ENCODE measurements at regions not wholly inside any gene's neighbourhood (a gene's known extent, or its start where the extent isn't known, plus 50 kb on each side); places are given as distances from the start of the nearest gene placed in this dataset.
A peak's percentile ranks its signal among the peaks of the same experiment; 100 is the strongest.
"Not testable (repeated sequence)": the region's sequence is repeated elsewhere in the genome, so short reads cannot be mapped to it uniquely, and the experiment has no call there.

DNA sequence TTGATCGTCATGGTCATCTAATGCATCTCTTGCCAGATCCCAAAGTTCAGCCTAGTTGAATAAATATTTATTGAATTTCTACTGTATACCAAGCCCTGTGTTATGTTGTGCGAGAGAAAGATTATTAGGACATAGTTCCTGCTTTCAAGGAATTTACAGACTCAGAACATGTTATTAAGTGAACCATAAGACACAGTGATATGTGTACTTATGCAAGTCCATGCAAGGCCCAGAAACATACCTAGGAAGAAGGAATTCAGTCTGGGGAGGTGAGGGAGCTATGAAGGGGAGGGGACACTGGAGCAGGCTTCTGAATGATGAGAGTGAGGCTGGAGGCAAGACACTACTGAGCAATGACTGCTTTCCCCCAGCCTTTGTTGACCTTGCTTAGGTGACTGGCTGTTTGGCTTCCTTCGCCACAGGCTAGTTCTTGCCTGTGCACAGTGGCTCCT, 81.4 kb downstream of the ACAA2 start:
- no peak for DNase-seq (ENCODE audit: low read depth)

DNA sequence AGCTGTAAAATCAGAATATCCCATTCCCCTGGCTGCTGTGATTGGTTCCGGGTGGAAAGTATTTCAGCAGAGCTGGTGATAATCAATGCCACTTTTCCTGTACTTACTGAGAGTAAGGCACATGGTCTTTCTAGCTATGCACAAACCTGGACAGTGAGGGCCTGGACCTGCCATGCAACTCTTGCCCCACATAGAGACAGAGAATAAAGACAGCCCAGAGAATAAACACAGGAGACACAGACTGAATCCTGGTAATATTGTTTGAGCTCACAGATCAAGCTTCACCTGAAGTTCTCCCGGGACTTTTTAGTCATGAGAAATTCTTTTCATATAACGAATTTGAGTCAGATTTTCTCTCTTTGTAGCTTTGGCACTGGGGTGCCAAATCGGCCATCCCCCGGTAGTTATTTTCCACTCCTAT, 81.9 kb downstream of the ACAA2 start:
- DNase-seq (ENCODE audit: low read depth), result no peak

DNA sequence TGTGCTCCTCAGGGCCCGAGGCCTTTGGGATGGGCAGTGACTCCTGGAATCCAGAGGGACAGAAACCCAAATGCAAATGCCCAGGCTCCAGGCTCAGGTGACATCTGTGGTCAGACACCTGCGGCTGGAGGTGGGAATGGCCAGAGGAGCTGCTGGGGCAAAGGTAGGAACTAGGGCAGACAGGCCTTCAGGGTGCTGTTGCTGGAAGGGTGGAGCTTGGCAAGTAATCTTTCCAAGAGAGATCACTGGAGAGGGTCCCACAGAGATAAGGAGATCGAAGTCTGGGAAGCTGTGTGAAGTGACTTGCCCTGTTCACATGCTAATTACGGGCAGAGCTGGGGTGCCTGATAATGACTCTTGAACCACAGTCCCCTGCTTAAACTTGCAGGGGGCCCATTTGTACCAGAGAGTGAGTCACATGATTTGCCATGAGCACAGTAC, 82.4 kb downstream of the ACAA2 start:
- DNase-seq (ENCODE audit: low read depth), result no peak

DNA sequence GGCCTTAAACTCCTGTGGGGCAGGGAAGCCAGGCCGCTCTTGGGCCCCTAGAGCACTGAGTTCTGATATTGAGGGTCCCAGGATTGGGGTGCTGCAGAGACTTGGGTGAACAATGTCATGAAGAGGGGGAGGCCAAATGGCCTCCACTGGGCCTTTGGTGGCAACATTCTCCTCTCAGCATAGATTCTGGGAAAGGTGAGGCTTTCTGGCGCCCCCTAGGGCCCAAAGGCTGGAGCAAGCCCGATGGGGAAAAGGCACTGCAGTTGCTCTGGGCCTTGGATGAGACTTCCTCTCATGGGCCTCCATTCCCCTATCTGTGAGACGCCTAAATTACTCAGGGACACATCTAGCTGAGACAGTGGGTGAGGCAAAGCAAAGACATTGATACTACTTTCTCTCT, 84.8 kb downstream of the ACAA2 start:
- DNase-seq (ENCODE audit: low read depth), result peak; percentile 43

DNA sequence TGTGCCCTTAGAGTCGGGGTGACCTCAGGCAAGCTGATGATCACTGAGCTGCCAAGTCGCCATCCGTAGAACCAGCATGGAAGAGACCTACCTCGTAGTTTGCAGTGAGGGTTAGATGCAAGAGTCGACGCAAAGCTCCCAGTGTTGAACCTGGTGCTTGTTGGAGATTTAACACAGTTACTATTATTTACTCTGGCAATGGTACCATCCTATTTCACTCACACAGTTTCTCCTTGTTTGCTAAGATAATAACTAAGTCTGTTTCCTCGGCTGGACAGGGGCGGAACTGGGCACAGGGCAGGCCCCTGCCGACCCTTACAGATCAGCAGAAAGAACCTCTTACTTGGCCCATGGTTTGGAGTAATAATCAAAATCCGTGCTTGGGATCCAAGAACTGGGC, 85.5 kb downstream of the ACAA2 start:
- no peak for DNase-seq (ENCODE audit: low read depth)

DNA sequence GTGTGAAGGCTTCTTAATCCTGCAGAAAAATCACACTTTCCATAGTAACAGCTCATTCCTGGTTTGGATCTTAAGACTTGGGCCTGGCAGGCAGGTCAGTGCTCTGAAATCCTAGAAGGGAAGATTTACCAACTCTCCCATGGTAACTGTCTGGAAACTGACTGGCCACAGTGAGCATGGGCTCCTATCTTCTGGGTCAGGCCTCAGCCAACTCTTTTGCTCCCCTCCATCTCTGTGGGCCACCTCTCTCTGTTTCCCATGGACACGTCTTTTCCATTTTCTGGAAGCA, 86.7 kb downstream of the ACAA2 start:
- no peak for DNase-seq (ENCODE audit: low read depth)

DNA sequence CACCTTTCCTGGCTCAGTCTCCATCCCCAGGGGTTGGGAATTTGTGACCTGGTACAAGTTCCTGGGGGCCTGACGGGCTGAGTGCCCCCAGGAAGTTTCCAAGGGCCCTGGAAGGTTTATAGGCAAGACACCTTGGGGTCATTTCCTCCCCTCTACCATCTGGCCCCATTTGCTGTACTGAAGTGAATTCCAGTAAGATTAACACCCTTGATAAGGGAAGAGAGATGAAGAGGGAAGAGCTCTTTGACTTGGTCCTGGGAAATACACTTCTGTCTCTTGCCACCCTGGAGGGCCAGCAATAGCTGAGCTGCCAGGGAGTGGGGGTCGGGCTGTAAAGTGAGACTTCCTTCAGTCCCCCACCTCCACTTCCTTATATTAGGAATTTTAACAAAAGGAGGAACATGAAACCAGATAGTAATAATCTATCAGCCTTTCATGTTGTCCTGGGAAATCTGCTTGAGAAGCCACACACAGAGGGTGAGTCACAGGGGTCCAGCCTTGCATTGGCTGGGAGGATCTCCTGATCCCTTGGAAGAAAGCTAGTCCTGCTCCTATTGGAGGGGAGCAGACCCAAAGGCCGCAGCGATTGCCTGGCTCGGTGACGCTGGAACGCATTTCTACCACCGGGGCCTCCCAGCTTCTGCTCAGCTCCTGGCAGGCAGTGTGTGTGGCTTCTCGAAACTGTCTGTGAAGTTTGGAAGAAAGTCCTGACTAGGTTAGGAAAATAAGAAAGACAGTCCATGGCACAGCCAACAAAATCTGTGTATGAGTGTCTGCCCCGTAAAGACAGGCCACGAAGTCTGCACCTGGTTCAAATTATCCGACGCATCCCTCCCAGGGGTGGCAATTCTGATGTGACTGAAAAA, 87.3 kb downstream of the ACAA2 start:
- no peak for DNase-seq (ENCODE audit: low read depth)

DNA sequence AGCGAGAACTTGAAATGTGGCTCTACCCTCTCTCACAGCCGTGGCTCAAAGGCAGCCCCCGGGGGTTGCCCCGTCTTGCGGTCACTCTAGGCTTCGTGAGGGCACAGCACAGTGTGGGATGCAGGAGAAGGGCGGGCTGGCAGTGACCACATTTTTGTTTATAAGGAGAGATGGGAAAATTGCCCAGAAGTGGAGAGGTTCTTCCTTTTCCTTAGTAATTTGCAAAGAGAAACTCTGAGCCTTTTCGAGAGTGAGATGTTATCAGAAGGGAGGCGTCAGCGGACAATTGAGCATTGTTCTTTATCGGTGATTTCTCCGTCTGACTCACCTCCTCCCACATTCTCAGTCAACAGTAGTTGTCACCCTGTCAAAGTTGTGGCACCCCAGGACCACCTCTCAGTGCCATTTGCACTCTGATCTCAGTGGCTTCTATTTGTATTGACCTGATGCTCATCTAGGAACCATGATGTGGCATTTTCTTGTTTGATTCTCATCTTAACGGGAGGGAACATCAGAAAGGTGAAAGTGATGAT, 89.6 kb downstream of the ACAA2 start:
- peak; percentile 15 for DNase-seq (ENCODE audit: low read depth)

DNA sequence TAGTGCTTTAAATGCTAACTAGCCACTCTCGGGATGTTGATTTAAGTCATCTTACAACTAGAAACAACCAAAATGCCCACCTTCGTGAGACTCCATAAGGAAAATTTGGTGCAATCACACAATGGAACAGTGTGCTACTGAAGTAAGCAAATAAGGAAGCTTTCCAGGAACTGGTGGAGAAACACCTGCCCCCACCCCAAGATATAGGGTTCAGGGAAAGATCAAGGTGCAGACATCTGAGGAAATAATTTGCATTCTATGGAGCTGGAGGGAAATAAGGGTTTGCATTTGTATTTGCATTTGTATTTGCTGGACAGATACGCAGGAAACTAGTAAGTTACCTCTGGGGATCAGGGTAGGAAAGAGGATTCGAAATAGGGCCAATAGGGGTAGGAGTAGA, 90.9 kb downstream of the ACAA2 start:
- no peak for DNase-seq (ENCODE audit: low read depth)

DNA sequence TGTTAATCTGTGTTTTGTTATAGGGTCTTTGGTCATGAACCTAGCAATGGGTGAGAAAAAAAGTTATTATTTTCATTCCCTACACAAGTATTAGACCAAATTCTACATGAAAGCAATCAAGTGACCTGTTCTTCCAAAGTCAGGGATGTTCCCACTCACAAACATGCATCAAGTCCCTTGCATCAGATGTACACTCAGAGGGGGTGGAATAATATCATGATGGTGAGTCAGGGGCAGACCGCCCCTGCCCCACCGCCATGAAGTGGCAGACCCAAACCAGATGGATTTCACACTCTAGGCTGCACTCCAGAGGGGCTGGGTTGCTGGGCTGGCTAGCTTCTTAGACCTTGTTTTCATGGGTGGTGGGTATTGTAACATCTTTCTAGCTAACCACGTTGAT, 91.4 kb downstream of the ACAA2 start:
- DNase-seq (ENCODE audit: low read depth), result no peak

DNA sequence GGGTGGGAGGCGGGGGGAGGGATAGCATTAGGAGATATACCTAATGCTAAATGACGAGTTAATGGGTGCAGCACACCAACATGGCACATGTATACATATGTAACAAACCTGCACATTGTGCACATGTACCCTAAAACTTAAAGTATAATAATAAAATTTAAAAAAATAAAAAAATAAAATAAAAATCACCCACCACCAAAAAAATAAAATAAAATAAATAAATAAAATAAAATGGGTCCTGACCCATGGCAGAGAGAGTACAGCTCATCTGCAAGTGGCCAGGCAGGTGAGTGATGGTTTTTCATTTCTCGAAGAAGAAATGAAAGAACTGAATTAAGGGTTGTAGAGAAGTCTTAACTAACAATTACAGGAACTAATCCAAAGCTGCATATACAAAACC, 92.4 kb downstream of the ACAA2 start:
- not testable (repeated sequence) for DNase-seq (ENCODE audit: low read depth)

DNA sequence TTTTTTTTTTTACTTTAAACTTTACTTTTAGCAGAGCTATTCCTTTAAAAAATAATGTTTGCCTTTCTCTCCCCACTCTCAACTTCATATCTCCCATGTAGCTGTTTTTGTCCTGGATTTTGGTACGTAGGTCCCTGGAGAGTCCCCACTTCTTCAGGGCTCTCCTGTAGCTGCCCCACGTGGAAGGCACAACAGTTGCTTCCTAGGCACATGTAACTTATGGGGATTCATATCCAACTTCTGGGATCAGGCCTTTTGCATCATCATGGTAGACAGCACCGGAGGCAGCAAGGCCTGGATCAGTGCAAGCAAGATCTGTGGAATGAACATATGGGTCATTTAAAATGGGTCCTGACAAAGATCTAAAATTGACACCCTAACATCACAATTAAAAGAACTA, 95.7 kb downstream of the ACAA2 start:
- DNase-seq (ENCODE audit: low read depth), result no peak

DNA sequence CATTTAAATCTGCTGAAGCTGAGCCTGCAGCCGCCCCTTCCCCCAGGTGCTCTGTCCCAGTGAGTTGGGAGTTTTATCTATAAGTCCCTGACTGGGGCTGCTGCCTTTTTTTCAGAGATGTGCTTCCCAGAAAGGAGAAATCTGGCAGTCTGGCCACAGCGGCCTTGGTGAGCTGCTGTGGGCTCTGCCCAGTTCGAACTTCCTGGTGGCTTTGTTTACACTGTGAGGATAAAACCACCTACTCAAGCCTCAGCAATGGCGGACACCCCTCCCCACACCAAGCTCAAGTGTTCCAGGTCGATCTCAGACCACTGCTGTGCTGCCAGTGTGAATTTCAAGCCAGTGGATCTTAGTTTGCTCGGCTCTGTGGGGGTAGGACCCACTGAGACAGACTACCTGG, 97.3 kb downstream of the ACAA2 start:
- DNase-seq (ENCODE audit: low read depth), result no peak

DNA sequence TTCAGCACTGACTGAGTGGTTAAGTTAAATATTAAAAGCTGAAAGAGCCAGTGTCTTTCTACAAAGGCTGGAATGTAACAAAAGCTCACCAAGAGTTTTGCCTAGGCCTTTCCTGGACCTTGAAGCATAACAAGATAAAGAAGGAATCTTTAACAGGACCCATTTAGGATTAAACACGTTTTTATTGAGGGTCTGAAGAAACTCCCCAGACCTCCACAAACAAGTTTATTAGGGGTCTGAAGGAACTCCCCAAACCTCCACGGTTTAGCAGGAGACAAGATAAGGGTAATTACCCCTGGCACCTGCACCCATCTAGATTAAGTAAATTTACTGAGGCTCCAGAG, 104.0 kb downstream of the ACAA2 start:
- DNase-seq (ENCODE audit: low read depth), result no peak

DNA sequence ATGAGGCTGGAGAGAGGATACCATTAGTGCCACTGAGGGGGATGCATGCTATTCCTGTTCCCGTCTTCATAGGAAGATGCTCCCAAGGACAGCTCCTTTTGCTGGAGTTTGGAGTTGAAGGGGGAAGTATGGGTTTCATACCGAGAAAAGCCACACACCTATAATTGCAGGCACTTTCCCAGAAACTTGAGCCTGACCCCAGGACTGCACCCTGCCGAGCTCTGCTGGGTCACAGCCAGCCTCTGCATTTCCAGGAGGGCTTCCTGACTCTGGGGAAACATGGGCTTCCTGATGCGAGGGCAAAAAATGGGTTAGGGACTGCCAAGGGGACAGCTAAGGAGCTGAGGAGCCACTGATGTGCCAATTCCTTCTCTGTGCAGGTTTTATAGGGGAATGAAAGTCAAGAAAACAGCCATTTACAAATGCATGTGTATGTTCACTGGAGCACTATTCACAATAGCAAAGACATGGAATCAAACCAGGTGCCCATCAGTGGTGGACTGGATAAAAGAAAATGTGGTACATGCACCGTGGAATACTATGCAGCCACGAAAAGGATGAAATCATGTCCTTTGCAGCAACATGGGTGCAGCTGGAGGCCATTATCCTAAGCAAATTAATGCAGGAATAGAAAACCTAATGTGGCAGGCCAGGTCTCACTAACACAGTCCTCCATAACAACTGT, 104.5 kb downstream of the ACAA2 start:
- no peak for DNase-seq (ENCODE audit: low read depth)

DNA sequence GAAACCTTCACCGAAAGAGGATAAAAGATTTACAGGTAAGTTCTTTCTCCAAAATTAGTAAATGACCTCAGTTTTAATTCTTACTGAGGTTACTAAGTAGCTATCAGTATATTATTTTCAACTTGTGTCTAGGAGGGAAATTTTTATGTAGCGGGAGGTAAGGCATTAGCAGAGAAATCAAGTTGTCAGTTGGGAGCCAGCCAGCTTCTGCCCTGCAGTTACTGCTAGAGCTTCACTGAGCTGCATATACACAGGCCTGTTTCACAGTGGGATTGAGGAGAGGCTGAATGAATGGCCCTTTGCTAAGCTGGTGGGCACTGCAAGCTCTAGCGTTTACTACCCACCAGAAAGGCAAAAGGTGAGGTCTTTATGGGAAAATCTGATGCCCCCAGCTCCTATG, 105.7 kb downstream of the ACAA2 start:
- DNase-seq (ENCODE audit: low read depth), result no peak

DNA sequence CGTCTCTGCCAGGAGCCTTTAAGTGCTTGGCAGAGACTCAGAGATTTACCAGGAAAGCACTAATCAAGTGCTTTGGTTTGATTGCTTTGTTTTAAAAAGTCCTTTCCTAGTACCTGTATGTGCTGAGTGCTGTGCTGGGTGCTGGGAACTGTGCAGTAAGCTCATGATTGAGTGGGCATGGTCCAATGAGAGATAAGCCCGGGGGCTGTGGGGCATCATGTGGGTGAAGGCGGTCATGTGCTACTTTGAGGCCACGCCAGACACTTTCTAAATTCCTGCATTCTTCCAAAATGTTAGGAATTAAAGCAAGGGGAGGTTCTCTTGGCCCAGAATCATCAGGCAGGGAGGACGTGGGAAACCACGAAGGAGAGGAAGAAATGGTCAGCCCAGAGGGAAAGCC, 109.0 kb downstream of the ACAA2 start:
- no peak for DNase-seq (ENCODE audit: low read depth)

DNA sequence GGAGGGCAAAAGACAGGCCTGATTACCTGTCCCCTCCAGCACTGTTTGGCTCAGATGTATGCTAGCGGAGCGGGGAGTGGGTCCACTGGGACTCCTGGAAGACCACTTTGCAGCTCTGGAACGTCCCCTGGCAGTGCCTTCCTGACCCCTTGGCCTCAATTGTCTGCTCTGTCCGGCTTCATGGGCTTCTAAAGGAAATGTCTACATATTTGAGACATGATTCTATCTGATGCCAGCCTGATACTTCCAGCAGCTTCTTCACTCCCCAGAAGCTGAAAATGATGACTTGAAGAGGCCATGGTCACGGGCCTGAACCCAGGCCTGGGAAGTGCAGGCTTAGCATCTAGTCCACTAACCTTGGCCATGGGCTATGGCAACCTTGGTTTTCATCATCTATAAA, 112.1 kb downstream of the ACAA2 start:
- no peak for DNase-seq (ENCODE audit: low read depth)

DNA sequence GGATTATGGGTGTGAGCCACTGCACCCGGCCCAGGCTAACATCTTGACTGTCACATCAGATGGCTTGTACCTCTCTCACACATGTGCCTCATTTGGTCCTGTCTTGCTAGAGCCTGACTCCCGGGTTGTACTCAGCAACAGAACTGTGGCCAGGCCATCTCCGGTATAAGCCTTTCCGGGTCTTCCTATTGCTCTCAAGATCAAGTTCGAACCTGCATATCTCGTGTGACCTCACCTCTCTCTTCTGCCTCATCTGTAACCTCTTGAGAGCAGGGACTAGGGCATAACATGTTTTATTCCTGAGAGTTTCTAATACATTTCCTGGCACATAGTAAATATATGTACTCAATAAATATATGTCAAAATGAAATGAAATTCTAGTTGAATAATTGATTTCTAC, 114.0 kb downstream of the ACAA2 start:
- no peak for DNase-seq (ENCODE audit: low read depth)

DNA sequence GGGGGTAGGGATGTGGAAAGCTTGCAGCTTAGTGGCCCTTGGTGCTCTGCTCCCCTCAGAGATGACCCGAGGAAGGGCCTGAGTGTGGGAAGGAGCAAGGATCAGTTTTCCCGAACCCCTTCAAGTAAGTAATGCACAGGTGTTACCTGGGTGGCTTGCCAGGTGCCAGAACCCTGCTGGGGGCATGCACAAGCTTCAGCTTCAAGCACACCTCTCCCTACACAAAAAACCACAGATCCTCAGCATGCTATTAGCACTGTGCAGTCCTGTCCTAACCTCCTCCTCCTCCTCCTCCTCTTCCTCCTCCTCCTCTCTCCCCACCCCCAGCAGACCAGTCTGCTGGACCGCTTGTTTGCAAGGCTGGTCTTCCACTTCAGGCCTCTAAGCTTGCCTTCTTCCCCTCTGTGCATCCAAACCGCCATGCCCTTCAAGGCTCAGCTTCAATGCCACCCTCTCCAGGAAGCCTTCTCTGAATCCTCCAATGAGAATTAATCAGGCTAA, 114.8 kb downstream of the ACAA2 start:
- no peak for DNase-seq (ENCODE audit: low read depth)

DNA sequence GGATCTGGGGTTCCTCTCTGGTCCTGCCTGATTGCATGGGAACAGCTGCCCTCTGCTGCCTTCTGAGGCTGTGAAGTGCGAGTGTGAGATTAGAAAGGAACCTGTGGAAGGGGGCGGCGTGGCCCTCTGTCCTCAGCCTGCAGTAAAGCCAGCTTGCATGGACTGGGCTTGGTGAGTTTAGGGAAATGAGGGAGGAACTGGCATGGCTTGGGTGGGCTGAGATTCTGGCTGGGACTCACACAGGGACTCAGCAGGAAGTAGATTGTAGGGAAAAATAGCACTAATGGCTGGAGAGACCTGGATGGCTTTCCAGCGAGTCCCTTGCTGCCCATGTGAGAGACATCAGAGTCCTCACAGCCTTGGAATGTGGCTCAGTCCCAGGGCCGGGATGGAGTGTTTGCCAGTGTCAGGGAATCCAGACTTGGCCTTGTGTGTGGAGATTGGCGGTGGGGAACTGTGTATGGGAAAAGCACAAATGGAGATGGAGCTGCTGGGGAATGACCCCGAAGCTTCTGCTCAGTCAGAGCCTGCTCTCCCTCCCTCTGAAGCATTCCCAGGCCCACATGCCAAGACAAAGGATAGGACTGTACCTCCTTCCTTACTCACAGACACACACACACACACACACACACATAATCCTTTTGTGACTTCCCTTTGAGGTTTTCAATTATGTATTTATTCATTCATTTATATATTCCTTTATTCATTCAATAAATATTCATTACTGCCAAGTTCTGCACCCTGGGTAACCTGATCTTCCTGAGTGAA, 115.4 kb downstream of the ACAA2 start:
- no peak for DNase-seq (ENCODE audit: low read depth)

DNA sequence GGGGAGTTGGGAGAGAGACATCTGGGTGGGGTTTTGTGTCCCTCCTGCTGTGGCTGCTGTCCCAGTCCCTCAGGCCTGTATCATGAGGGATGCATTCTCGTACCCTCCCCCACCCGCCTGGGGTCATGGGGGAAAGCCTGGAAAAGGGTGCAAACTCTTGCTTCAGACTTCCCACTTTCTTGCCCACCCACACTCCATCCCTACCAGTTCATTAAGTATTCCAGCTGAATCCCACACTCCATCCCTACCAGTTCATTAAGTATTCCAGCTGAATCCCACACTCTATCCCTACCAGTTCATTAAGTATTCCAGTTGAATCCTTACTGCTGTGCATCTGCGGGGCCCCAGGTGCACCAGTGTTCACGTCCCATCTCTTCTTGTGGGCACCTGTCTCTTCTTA, 116.3 kb downstream of the ACAA2 start:
- no peak for DNase-seq (ENCODE audit: low read depth)

DNA sequence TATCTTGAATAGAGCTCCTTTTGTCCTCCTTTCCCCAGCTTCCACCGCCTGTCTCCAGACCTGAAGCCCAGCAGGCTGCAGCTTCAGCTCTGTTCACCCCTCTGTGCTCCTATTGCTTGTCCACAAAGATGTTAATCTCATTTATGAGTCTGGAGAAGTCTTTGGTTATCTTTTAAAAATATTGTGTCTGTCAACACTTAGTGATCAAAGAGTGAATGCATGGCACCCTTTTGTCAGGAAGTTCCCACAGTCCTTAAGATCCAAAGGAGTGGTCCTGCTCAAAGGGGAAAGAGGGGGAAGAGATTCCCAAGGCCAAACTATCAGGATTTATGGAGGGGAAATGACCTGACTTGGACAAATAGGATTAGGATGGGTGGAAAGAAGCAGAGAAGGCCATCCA, 118.9 kb downstream of the ACAA2 start:
- no peak for DNase-seq (ENCODE audit: low read depth)

Data from activated T-cell treated with anti-CD3 and anti-CD28 coated beads for 48 hours (primary cell).